Karpas-422 (cell line): ENCODE measurements at regions not wholly inside any gene's neighbourhood (a gene's known extent, or its start where the extent isn't known, plus 50 kb on each side); places are given as distances from the start of the nearest gene placed in this dataset.
A peak's percentile ranks its signal among the peaks of the same experiment; 100 is the strongest.

ENCODE experiments used
- DNase-seq: peaks from one replicate; pipeline ENCODE4 v3.0.0-alpha.2; 2015
- H2AFZ ChIP-seq: fragments of 200-600 bp; sonication (generic); 2 replicates; pipeline ENCODE4 v1.6.1; 2014; ENCODE audit warnings: antibody characterized with exemption, low read length, mixed read lengths
- H3K27ac ChIP-seq: fragments of 200-600 bp; sonication (generic); 2 replicates; pipeline ENCODE4 v1.5.1; 2014; ENCODE audit warnings: mild to moderate bottlenecking, low read length, moderate library complexity
- H3K27me3 ChIP-seq: fragments of 200-600 bp; sonication (generic); 2 replicates; pipeline ENCODE4 v1.6.1; 2014; ENCODE audit warnings: low read length, mixed read lengths
- H3K36me3 ChIP-seq: fragments of 200-600 bp; sonication (generic); 2 replicates; pipeline ENCODE4 v1.6.1; 2014; ENCODE audit warnings: low read length, mixed read lengths; ENCODE audit not compliant: insufficient read depth
- H3K4me1 ChIP-seq: fragments of 200-600 bp; sonication (generic); 2 replicates; pipeline ENCODE4 v1.6.1; 2014; ENCODE audit warnings: mild to moderate bottlenecking, low read length, mixed read lengths
- H3K4me2 ChIP-seq: fragments of 200-600 bp; sonication (generic); 2 replicates; pipeline ENCODE4 v1.6.1; 2014; ENCODE audit warnings: low read length, low read depth, mild to moderate bottlenecking; ENCODE audit not compliant: poor library complexity, severe bottlenecking
- H3K4me3 ChIP-seq: fragments of 200-600 bp; sonication (generic); 2 replicates; pipeline ENCODE4 v1.5.1; 2014; ENCODE audit warnings: mild to moderate bottlenecking, antibody characterized with exemption, low read length, mixed read lengths
- H3K79me2 ChIP-seq: fragments of 200-600 bp; sonication (generic); 2 replicates; pipeline ENCODE4 v1.6.1; 2014; ENCODE audit warnings: mild to moderate bottlenecking, low read length, mixed read lengths
- H3K9ac ChIP-seq: fragments of 200-600 bp; sonication (generic); 2 replicates; pipeline ENCODE4 v1.6.0; 2014; ENCODE audit warnings: low read length
- H3K9me2 ChIP-seq: fragments of 200-600 bp; sonication (generic), shearing (Covaris generic); replicated peaks from 2 replicates; pipeline ENCODE4 v1.6.0; 2014; ENCODE audit warnings: mild to moderate bottlenecking, low read length, moderate library complexity; ENCODE audit not compliant: insufficient read depth
- H3K9me3 ChIP-seq: fragments of 300-700, 200-600 bp; sonication (generic); 2 replicates; pipeline ENCODE4 v1.6.1; 2014; ENCODE audit warnings: low read length, mixed read lengths
- H4K20me1 ChIP-seq: fragments of 200-600 bp; sonication (generic); 2 replicates; pipeline ENCODE4 v1.6.1; 2014; ENCODE audit warnings: mild to moderate bottlenecking, antibody characterized with exemption, low read length, low read depth; ENCODE audit not compliant: insufficient read depth

GRCh38 chr12:86917121-86917520, 660.9 kb upstream of the MGAT4C start:
- Histone ChIP-seq H3K4me2 (no peak overlapping the region), H4K20me1 (no peaks in the 10 kb centered on the region), H3K4me1 (no peaks in the 10 kb centered on the region), H2AFZ (no peak overlapping the region), H3K36me3 (no peaks in the 10 kb centered on the region), H3K27me3 (no peaks in the 10 kb centered on the region), H3K4me3 (no peak overlapping the region), H3K27ac (no peak overlapping the region), H3K9me3 (peaks cover 13% of the 10 kb centered on the region), H3K9ac (no peak overlapping the region), H3K79me2 (no peaks in the 10 kb centered on the region), H3K9me2 (no peaks in the 10 kb centered on the region)
- DNase-seq = no peak

- Histone ChIP-seq H3K9me2 (no peaks in the 10 kb centered on the region), H3K36me3 (no peaks in the 10 kb centered on the region), H3K79me2 (no peaks in the 10 kb centered on the region), H3K4me1 (no peaks in the 10 kb centered on the region), H3K27me3 (no peaks in the 10 kb centered on the region), H2AFZ (no peak overlapping the region), H4K20me1 (no peaks in the 10 kb centered on the region), H3K4me3 (no peak overlapping the region), H3K9me3 (peaks cover 18% of the 10 kb centered on the region), H3K4me2 (no peak overlapping the region), H3K9ac (no peak overlapping the region), H3K27ac (no peak overlapping the region)
- peak; percentile 50 for DNase-seq
Measured at GRCh38 chr12:86914721-86915120, 658.5 kb upstream of the MGAT4C start.

- H2AFZ ChIP-seq = no peak overlapping the region
- H3K9me2 ChIP-seq = no peaks in the 10 kb centered on the region
- no peak overlapping the region for H3K27ac ChIP-seq
- DNase-seq = no peak
- no peak overlapping the region for H3K4me2 ChIP-seq
- H3K36me3 ChIP-seq = no peaks in the 10 kb centered on the region
- no peak overlapping the region for H3K9ac ChIP-seq
- H3K4me1 ChIP-seq = no peaks in the 10 kb centered on the region
- peaks cover 18% of the 10 kb centered on the region for H3K9me3 ChIP-seq
- H3K27me3 ChIP-seq = no peaks in the 10 kb centered on the region
- no peak overlapping the region for H3K4me3 ChIP-seq
- no peaks in the 10 kb centered on the region for H3K79me2 ChIP-seq
- no peaks in the 10 kb centered on the region for H4K20me1 ChIP-seq
Measured at GRCh38 chr12:86911973-86912372, 655.8 kb upstream of the MGAT4C start.

GRCh38 chr12:86903159-86903558, 647.0 kb upstream of the MGAT4C start:
- H3K79me2 ChIP-seq = no peaks in the 10 kb centered on the region
- DNase-seq = no peak
- no peak overlapping the region for H3K4me2 ChIP-seq
- H3K9me2 ChIP-seq = no peaks in the 10 kb centered on the region
- no peaks in the 10 kb centered on the region for H3K27me3 ChIP-seq
- peaks cover 18% of the 10 kb centered on the region for H3K9me3 ChIP-seq
- no peaks in the 10 kb centered on the region for H3K4me1 ChIP-seq
- no peaks in the 10 kb centered on the region for H3K36me3 ChIP-seq
- H2AFZ ChIP-seq = no peak overlapping the region
- H3K4me3 ChIP-seq = no peak overlapping the region
- H3K9ac ChIP-seq = no peak overlapping the region
- no peaks in the 10 kb centered on the region for H4K20me1 ChIP-seq
- no peak overlapping the region for H3K27ac ChIP-seq

- no peak for DNase-seq
Measured at GRCh38 chr12:86860776-86861175, 604.6 kb upstream of the MGAT4C start.

GRCh38 chr12:86852451-86852850, 596.3 kb upstream of the MGAT4C start:
- no peak for DNase-seq
- no peak overlapping the region for H3K9ac ChIP-seq
- H3K9me3 ChIP-seq = peaks cover 14% of the 10 kb centered on the region; the same call in 1 of the 2 replicates
- H3K36me3 ChIP-seq = no peaks in the 10 kb centered on the region
- no peaks in the 10 kb centered on the region for H3K4me1 ChIP-seq
- H3K79me2 ChIP-seq = no peaks in the 10 kb centered on the region
- no peak overlapping the region for H3K27ac ChIP-seq
- H3K9me2 ChIP-seq = no peaks in the 10 kb centered on the region
- no peaks in the 10 kb centered on the region for H4K20me1 ChIP-seq
- no peaks in the 10 kb centered on the region for H3K27me3 ChIP-seq
- H2AFZ ChIP-seq = no peak overlapping the region
- no peak overlapping the region for H3K4me3 ChIP-seq
- no peak overlapping the region for H3K4me2 ChIP-seq

More at GRCh38 chr12:86860776-86861175, 604.6 kb upstream of the MGAT4C start:
- Histone ChIP-seq H3K36me3 (no peaks in the 10 kb centered on the region), H3K4me1 (no peaks in the 10 kb centered on the region), H3K27me3 (no peaks in the 10 kb centered on the region), H3K79me2 (no peaks in the 10 kb centered on the region), H3K27ac (no peak overlapping the region), H2AFZ (no peak overlapping the region), H3K9me2 (no peaks in the 10 kb centered on the region), H3K9ac (no peak overlapping the region), H4K20me1 (no peaks in the 10 kb centered on the region), H3K9me3 (peaks cover under 1% of the 10 kb centered on the region; the same call in 1 of the 2 replicates), H3K4me2 (no peak overlapping the region), H3K4me3 (no peak overlapping the region)

- no peaks in the 10 kb centered on the region for H3K9me2 ChIP-seq
- no peaks in the 10 kb centered on the region for H3K4me1 ChIP-seq
- no peak overlapping the region for H3K4me3 ChIP-seq
- H4K20me1 ChIP-seq = no peaks in the 10 kb centered on the region
- no peak for DNase-seq
- H3K9ac ChIP-seq = no peak overlapping the region
- no peak overlapping the region for H3K27ac ChIP-seq
- no peak overlapping the region for H3K4me2 ChIP-seq
- H3K9me3 ChIP-seq = peaks cover 26% of the 10 kb centered on the region
- no peaks in the 10 kb centered on the region for H3K27me3 ChIP-seq
- no peaks in the 10 kb centered on the region for H3K36me3 ChIP-seq
- H2AFZ ChIP-seq = no peak overlapping the region
- H3K79me2 ChIP-seq = no peaks in the 10 kb centered on the region
Measured at GRCh38 chr12:86838711-86839110, 582.5 kb upstream of the MGAT4C start.

- H3K27ac ChIP-seq = no peak overlapping the region
- no peak overlapping the region for H3K4me3 ChIP-seq
- no peak overlapping the region for H2AFZ ChIP-seq
- no peak overlapping the region for H3K9ac ChIP-seq
- DNase-seq = no peak
- H3K9me3 ChIP-seq = peaks cover 25% of the 10 kb centered on the region
- H3K9me2 ChIP-seq = no peaks in the 10 kb centered on the region
- no peaks in the 10 kb centered on the region for H3K4me1 ChIP-seq
- no peaks in the 10 kb centered on the region for H4K20me1 ChIP-seq
- no peak overlapping the region for H3K4me2 ChIP-seq
- H3K27me3 ChIP-seq = no peaks in the 10 kb centered on the region
- no peaks in the 10 kb centered on the region for H3K79me2 ChIP-seq
- H3K36me3 ChIP-seq = no peaks in the 10 kb centered on the region
Measured at GRCh38 chr12:86838260-86838659, 582.1 kb upstream of the MGAT4C start.

GRCh38 chr12:86837246-86837645, 581.1 kb upstream of the MGAT4C start:
- Histone ChIP-seq H2AFZ (no peak overlapping the region), H4K20me1 (no peaks in the 10 kb centered on the region), H3K36me3 (no peaks in the 10 kb centered on the region), H3K9ac (no peak overlapping the region), H3K4me2 (no peak overlapping the region), H3K4me3 (no peak overlapping the region), H3K27ac (no peak overlapping the region), H3K9me3 (peaks cover 15% of the 10 kb centered on the region), H3K4me1 (no peaks in the 10 kb centered on the region), H3K79me2 (no peaks in the 10 kb centered on the region), H3K9me2 (no peaks in the 10 kb centered on the region), H3K27me3 (no peaks in the 10 kb centered on the region)
- no peak for DNase-seq
